ENCODE measurements at regions not wholly inside any gene's neighbourhood (a gene's known extent, or its start where the extent isn't known, plus 50 kb on each side); places are given as distances from the start of the nearest gene placed in this dataset.

DNA sequence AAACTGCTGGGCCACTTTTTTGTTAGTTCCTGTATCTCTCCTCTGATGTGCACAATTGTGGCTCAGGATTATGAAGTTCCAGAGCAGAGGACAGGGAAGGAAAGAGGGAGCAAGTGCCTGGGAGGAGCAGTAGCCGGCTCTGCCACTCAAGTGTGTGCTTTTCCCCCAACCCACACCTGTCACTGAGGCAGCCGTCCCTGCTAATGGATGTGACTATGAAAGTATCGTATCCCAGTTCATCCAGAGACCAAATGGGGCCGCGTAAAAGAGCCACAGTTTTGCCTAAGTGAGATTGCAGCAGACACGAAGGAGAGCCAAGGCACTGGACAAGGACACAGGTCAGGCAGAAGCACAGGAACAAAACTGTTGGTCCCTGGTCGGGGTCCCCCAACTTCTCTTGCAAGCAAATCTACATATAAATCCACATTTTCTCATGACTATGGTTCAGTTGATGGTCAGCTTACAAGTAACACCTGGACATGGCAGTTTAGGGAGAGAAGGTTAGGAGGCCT lies 204.7 kb downstream of the RHOU start:
- TF ChIP-seq, protein P1, sequence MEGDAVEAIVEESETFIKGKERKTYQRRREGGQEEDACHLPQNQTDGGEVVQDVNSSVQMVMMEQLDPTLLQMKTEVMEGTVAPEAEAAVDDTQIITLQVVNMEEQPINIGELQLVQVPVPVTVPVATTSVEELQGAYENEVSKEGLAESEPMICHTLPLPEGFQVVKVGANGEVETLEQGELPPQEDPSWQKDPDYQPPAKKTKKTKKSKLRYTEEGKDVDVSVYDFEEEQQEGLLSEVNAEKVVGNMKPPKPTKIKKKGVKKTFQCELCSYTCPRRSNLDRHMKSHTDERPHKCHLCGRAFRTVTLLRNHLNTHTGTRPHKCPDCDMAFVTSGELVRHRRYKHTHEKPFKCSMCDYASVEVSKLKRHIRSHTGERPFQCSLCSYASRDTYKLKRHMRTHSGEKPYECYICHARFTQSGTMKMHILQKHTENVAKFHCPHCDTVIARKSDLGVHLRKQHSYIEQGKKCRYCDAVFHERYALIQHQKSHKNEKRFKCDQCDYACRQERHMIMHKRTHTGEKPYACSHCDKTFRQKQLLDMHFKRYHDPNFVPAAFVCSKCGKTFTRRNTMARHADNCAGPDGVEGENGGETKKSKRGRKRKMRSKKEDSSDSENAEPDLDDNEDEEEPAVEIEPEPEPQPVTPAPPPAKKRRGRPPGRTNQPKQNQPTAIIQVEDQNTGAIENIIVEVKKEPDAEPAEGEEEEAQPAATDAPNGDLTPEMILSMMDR (IDR thresholded peaks at IDR 0.05), result no peak
- no peak for TF ChIP-seq POLR2A (IDR thresholded peaks at IDR 0.05)
